ENCODE measurements at regions not wholly inside any gene's neighbourhood (a gene's known extent, or its start where the extent isn't known, plus 50 kb on each side); places are given as distances from the start of the nearest gene placed in this dataset.

DNA sequence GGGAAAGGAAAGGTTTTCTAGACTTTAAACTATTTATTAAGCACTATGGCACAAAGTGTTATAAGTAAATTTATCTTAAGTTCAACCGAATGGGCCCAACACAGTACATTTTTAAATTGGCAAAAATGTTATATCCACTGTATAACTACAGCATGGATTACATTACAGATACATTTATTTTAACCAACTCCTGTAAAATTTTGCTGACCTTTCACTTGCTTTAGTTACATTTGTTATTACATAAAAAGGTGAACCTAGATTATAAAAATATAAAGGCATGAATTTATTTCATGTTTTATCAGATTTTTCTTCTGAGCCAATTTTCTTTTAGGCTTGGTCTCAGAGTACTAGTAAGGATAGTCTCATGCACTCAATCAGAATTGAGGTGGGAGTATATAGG is 221.9 kb upstream of the GBE1 start:
- TF ChIP-seq, protein P1, sequence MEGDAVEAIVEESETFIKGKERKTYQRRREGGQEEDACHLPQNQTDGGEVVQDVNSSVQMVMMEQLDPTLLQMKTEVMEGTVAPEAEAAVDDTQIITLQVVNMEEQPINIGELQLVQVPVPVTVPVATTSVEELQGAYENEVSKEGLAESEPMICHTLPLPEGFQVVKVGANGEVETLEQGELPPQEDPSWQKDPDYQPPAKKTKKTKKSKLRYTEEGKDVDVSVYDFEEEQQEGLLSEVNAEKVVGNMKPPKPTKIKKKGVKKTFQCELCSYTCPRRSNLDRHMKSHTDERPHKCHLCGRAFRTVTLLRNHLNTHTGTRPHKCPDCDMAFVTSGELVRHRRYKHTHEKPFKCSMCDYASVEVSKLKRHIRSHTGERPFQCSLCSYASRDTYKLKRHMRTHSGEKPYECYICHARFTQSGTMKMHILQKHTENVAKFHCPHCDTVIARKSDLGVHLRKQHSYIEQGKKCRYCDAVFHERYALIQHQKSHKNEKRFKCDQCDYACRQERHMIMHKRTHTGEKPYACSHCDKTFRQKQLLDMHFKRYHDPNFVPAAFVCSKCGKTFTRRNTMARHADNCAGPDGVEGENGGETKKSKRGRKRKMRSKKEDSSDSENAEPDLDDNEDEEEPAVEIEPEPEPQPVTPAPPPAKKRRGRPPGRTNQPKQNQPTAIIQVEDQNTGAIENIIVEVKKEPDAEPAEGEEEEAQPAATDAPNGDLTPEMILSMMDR (IDR thresholded peaks at IDR 0.05; ENCODE audit: borderline replicate concordance, extremely low read depth, insufficient read depth) = no peak
- intact Hi-C loops (cut with DNase I) = no loop called here
- FAIRE-seq = no peak

DNA sequence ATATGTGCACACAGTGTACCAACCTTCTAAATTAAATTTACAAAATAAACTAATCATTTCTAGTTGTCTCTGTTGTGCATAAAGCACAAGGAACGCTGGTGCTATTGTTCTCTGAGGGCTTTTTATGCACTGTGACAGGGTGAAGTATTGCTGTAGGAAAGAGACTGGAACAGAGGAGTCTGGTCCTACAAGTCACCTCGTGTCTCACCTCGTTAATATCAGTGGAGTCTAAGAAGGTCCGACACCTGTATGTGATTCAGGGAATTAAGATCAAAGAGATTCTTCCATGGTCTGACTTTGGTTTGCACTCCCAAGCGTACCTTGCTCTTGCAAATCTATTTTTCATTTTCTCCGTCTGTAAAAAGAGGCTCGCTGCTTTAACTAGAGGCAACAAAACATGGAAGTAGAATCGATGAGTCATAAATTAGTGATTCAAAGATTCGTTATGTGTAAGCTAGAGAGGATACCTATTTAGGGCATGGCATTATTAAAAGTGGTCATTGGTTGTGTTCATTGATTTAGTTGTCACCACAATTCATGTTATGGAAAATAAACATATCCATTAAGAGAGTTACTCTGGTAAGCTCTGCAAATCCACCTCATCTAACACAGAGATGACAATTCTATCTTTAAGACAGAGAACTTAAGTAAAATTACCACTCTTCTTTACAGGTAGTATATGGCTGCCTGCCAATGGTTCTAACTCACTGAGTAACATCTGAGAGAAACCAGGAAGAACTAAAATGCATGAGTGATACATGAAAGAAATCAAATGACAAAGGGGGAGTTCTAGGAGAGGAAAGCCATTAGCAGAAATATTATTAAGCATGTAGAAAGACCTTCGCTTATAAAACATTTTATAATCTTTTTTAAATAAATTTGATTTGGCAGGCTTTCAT is 219.4 kb upstream of the GBE1 start:
- DNase-seq = no peak
- Histone ChIP-seq H3K27me3 (ENCODE audit: control insufficient read depth, insufficient read depth, low read length) (no peaks in the 10 kb centered on the region), H3K9ac (ENCODE audit: low read length in 3 of 3) (no peak overlapping the region), H3K4me1 (ENCODE audit: control insufficient read depth in 2 of 3, insufficient read depth in 2 of 3, low read depth in 1 of 3, low read length in 3 of 3) (no peaks in the 10 kb centered on the region), H3K4me3 (ENCODE audit: low read length in 3 of 3) (no peak overlapping the region), H3K27ac (ENCODE audit: low read depth in 2 of 2, low read length in 2 of 2) (no peak overlapping the region), H3K9me3 (ENCODE audit: control insufficient read depth in 2 of 3, insufficient read depth in 1 of 3, low read length in 3 of 3) (no peaks in the 10 kb centered on the region), H3K36me3 (ENCODE audit: control insufficient read depth in 2 of 3, insufficient read depth in 3 of 3, low read length in 3 of 3) (no peaks in the 10 kb centered on the region)
- no peak for FAIRE-seq
- TF ChIP-seq, protein P1 (IDR thresholded peaks at IDR 0.05; ENCODE audit: borderline replicate concordance, extremely low read depth, insufficient read depth) = no peak
- intact Hi-C loops (cut with DNase I) = no loop called here

More for the DNA sequence above, 221.9 kb upstream of the GBE1 start:
- Histone ChIP-seq H3K27me3 (ENCODE audit: control insufficient read depth, insufficient read depth, low read length) (no peaks in the 10 kb centered on the region), H3K4me3 (ENCODE audit: low read length in 3 of 3) (no peak overlapping the region), H3K36me3 (ENCODE audit: control insufficient read depth in 2 of 3, insufficient read depth in 3 of 3, low read length in 3 of 3) (no peaks in the 10 kb centered on the region), H3K9ac (ENCODE audit: low read length in 3 of 3) (no peak overlapping the region), H3K9me3 (ENCODE audit: control insufficient read depth in 2 of 3, insufficient read depth in 1 of 3, low read length in 3 of 3) (no peaks in the 10 kb centered on the region), H3K4me1 (ENCODE audit: control insufficient read depth in 2 of 3, insufficient read depth in 2 of 3, low read depth in 1 of 3, low read length in 3 of 3) (no peaks in the 10 kb centered on the region), H3K27ac (ENCODE audit: low read depth in 2 of 2, low read length in 2 of 2) (no peak overlapping the region)
- DNase-seq = no peak

DNA sequence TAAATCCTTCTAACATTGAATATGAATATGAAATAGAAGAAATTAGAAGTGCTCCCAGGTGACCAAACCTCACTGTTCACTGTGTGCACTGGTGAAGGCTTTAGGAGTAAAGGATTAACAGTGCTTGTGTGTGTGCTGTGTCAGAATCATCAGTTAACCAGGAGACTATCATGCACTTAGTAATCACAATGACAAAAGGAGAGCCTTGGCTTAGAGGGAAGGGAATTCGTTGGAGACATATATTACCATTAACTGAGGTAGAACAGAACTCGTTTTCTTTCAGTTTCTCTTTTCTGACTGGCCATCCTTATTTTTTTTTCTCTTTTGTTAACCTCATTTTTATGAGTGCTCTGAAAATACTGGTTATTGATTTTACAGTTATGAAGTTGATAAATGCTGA is 213.3 kb upstream of the GBE1 start:
- H3K9ac ChIP-seq (ENCODE audit: low read length in 3 of 3) = no peak overlapping the region
- TF ChIP-seq, protein P1 (IDR thresholded peaks at IDR 0.05; ENCODE audit: borderline replicate concordance, extremely low read depth, insufficient read depth) = no peak
- no peak overlapping the region for H3K27ac ChIP-seq (ENCODE audit: low read depth in 2 of 2, low read length in 2 of 2)
- FAIRE-seq (no peak), DNase-seq (no peak)
- H3K4me3 ChIP-seq (ENCODE audit: low read length in 3 of 3) = no peak overlapping the region
- no peaks in the 10 kb centered on the region for H3K36me3 ChIP-seq (ENCODE audit: control insufficient read depth in 2 of 3, insufficient read depth in 3 of 3, low read length in 3 of 3)
- H3K27me3 ChIP-seq (ENCODE audit: control insufficient read depth, insufficient read depth, low read length) = no peaks in the 10 kb centered on the region
- no peaks in the 10 kb centered on the region for H3K9me3 ChIP-seq (ENCODE audit: control insufficient read depth in 2 of 3, insufficient read depth in 1 of 3, low read length in 3 of 3)
- H3K4me1 ChIP-seq (ENCODE audit: control insufficient read depth in 2 of 3, insufficient read depth in 2 of 3, low read depth in 1 of 3, low read length in 3 of 3) = no peaks in the 10 kb centered on the region
- intact Hi-C loops (cut with DNase I) = no loop called here
